ENCODE measurements at regions not wholly inside any gene's neighbourhood (a gene's known extent, or its start where the extent isn't known, plus 50 kb on each side); places are given as distances from the start of the nearest gene placed in this dataset.

DNA sequence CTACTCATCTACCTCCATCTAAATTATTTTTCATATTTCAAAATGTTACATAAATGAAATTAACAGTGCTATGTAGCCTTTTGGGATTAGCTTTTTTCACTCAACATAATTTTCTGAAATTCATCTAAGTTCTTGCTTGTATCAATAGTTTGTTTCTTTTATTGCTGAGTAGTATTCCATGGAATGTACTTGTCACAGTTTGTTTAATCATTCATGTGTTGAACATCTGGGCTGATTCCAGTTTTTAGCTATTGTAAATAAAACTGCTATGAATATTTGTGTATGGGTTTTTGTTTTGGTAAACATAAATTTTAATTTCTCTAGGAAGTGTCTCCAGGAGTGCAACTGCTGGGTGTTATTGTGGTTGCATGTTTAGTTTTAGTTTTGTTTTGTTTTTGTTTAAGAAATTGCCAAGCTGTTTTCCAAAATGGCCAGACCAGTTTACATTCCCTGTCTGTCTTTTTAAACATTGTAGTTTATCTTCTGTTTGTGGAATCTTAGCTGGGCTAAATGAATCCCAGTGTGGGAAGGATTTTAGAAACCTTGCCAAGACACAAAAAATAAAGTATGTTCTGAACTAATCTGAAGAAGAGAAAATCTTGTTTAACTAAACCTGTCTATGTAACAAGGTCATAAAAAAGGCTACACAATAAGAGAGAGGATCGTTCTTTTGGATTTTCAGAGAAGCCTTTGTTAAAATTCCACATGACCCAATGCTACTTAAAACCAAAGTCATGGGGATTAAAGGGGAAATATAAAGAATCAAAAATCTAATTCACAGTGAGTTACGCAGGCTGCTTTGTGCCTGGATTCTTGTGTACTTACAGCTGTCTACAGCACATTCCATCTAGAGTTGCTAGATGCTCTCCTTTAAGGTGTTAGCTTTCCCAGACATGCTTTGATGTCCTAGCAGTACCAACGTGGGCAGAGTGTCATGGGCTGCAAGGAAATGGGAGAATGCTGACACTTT is 129.2 kb upstream of the SUCLG2 start:
- no peak overlapping the region for H2BK5ac ChIP-seq (ENCODE audit: low read depth, low read length)
- no peaks in the 10 kb centered on the region for H3K79me1 ChIP-seq (ENCODE audit: low read depth, low read length)
- H4K5ac ChIP-seq (ENCODE audit: insufficient read length, low read depth, low read length) = no peak overlapping the region
- no peak overlapping the region for H2AK5ac ChIP-seq (ENCODE audit: low read depth, low read length)
- H4K8ac ChIP-seq (ENCODE audit: extremely low read depth, insufficient read depth, low read length) = no peak overlapping the region
- no peak overlapping the region for H2BK12ac ChIP-seq (ENCODE audit: low read depth, low read length)
- no peaks in the 10 kb centered on the region for H4K20me1 ChIP-seq (replicated peaks in 1 of 2; ENCODE audit: control insufficient read depth in 1 of 2, insufficient read depth in 2 of 2, low read length in 2 of 2)
- no peak overlapping the region for H3K56ac ChIP-seq (replicated peaks; ENCODE audit: insufficient read length, low read depth, low read length)
- no peak overlapping the region for H3K14ac ChIP-seq (ENCODE audit: insufficient read length)
- H3K23me2 ChIP-seq (ENCODE audit: low read depth, low read length) = no peaks in the 10 kb centered on the region
- H2BK120ac ChIP-seq (replicated peaks; ENCODE audit: low read depth, low read length) = no peak overlapping the region
- H4K91ac ChIP-seq (replicated peaks; ENCODE audit: insufficient read length, low read length) = no peak overlapping the region
- DNase-seq (ENCODE audit: low read depth in 1 of 2, low spot score in 2 of 2) = no peak
- H2AFZ ChIP-seq (ENCODE audit: low read length) = no peak overlapping the region
- FAIRE-seq = no peak
- no peak overlapping the region for H3K23ac ChIP-seq (ENCODE audit: insufficient read length)
- POLR2A ChIA-PET (ENCODE audit: partially characterized antibody) = no interaction called here
- H3K27ac ChIP-seq (ENCODE audit: low read depth, low read length) = no peak overlapping the region
- no peak overlapping the region for H3K4me2 ChIP-seq (ENCODE audit: insufficient read depth in 1 of 2, low read depth in 2 of 2, low read length in 2 of 2)
- no peak overlapping the region for H3K9ac ChIP-seq (replicated peaks in 1 of 4; ENCODE audit: extremely low read depth in 1 of 4, low read depth in 3 of 4, low read length in 3 of 4)
- CTCF ChIA-PET (ENCODE audit: partially characterized antibody) = no interaction called here
- no peaks in the 10 kb centered on the region for H3K27me3 ChIP-seq (replicated peaks in 1 of 4; ENCODE audit: control insufficient read depth in 3 of 4, extremely low read depth in 1 of 4, insufficient read depth in 3 of 4, low read length in 3 of 4)
- H3K79me2 ChIP-seq (ENCODE audit: control insufficient read depth in 1 of 2, insufficient read depth in 2 of 2, low read length in 2 of 2) = no peaks in the 10 kb centered on the region
- no peaks in the 10 kb centered on the region for H3K36me3 ChIP-seq (ENCODE audit: control insufficient read depth in 2 of 4, insufficient read depth in 4 of 4, low read length in 3 of 4)
- 62% methylated on average over 3 of the region's 3 CpGs; no CpG with 5 or more reads in 1 of the 2 experiments for WGBS, 2 experiments (ENCODE audit: extremely low coverage in 1 of 2, insufficient coverage in 1 of 2, insufficient read length in 1 of 2, insufficient replicate concordance in 2 of 2, low coverage in 1 of 2, low lambda C conversion rate in 2 of 2, missing lambda C conversion rate in 1 of 2)
- peaks cover 0 to 4% of the 10 kb centered on the region in 2 experiments; a peak in 1 of 4 replicates for H3K9me3 ChIP-seq (ENCODE audit: insufficient read depth in 2 of 2, low read depth in 1 of 2, low read length in 1 of 2)
- H3K4me3 ChIP-seq (ENCODE audit: extremely low read depth in 1 of 4, insufficient read depth in 2 of 4, low read depth in 3 of 4, low read length in 4 of 4) = no peak overlapping the region
- no peaks in the 10 kb centered on the region for H3K4me1 ChIP-seq (replicated peaks in 1 of 4; ENCODE audit: control insufficient read depth in 3 of 4, insufficient read depth in 4 of 4, low read length in 3 of 4)
- H2BK15ac ChIP-seq (ENCODE audit: low read length) = no peak overlapping the region
- H3K4ac ChIP-seq (replicated peaks; ENCODE audit: insufficient read length, low read depth, low read length) = no peak overlapping the region
- H2BK20ac ChIP-seq (ENCODE audit: low read length) = no peak overlapping the region
- no peak overlapping the region for H3K18ac ChIP-seq (ENCODE audit: extremely low read depth, low read length)
